ENCODE measurements at regions not wholly inside any gene's neighbourhood (a gene's known extent, or its start where the extent isn't known, plus 50 kb on each side); places are given as distances from the start of the nearest gene placed in this dataset.
"Not testable (repeated sequence)": the region's sequence is repeated elsewhere in the genome, so short reads cannot be mapped to it uniquely, and the experiment has no call there.

DNA sequence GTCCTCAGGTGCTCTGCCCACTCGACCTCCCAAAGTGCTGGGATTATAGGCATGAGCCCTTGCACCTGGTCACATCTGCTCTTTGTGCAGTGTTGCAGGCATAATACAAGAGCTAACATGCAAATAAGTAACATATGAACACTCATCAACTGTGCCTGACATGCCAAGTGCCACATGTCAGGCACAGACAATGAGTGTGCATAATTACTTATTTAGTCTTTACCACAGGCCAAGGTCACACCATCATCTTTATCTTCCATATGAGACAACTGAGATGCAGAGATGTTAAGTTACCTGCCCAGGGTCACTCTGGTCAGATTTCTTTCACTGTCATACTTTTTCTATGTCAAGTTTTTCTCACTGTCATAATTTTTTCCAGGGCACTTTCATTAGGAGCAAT lies 126.1 kb downstream of the PPIAL4G start:
- no peak for DNase-seq (ENCODE audit: low spot score)

GRCh38 chr1:148355976-148356375 lies 127.1 kb downstream of the PPIAL4G start:
- DNase-seq (ENCODE audit: low spot score), result no peak

DNA sequence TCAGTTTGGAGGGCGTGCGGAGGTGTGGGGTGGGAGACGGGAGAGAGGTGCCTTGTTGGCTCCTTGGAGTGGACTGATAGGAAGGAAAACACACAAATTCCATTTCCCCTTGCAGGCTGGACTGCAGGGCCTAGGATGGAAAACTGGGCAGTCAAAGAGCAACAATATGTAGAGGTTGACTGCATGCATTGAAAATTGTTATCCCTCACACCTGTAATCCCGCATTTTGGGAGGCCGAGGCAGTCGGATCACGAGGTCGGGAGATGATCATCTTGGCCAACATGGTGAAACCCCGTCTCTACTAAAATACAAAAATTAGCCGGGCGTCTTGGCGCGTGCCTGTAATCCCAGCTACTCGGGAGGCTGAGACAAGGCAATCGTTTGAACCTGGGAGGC lies 128.2 kb downstream of the PPIAL4G start:
- DNase-seq (ENCODE audit: low spot score), result no peak

- DNase-seq (ENCODE audit: low spot score), result no peak
Measured at GRCh38 chr1:148354284-148354912, 128.7 kb downstream of the PPIAL4G start.

DNA sequence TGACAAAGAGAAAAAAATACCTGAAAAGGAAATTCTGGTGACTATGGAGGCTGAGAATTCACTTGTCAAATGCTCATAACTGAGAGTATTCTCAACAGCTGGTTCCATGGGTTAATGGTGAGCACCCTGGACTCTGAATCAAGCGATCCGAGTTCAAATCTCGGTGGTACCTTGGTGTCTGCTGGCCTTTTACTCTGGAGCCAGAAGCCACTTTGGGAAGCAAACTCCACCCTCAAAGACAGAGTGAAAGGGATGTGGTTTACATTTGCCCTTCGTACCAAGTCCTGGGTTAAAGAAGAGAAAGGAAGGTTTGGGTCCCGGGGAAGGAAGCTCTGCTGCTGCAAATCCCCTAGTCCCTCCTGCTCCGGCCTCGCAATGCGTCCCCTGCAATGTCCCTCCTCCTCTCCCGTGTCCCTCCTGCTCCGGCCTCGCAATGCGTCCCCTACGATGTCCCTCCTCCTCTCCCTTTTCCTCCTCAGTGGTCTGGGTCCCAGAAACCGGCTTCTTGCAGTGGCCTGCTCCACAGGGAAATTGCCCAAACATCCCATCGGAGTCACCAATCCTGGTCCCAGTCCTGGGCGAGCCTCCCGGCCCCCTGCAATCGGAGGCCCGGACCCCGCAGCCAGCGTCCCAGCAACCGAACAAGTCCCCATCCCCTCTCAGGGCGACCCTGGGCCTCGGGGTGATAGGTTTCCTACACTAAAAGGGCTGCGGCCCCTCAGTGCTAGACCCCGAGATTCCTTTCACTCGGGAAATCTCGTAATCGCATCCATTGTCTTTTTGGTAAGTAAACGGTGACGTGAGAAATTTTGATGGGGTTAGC lies 129.4 kb downstream of the PPIAL4G start:
- DNase-seq (ENCODE audit: low spot score), result no peak

DNA sequence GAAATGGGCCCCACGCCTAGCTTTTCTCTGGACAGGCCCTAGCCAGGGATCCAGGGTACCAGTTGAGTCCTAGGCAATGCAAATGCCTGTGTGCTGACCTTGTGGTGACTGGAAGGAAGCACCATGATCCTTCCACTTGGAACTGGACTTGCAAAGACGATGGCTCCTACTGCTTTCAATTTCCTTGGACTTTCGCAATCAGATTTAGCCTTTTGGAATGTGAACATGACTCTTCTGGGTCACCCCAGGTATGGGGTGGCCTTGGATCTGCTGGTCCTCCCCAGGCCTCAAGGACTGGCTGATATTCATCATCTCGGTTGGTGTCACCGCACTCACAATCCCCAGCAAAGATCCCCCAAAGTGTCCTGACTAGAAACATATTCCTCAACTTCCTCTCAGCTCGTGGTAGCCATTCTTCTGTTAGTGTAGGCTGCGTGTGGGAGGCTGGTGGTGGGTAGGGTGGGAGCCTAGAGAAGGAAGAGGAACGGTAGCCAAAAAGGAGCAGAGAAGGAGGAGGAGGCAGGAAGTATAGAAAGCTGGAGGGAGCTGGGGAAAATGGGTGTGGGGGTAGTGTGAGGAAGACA lies 130.5 kb downstream of the PPIAL4G start:
- DNase-seq (ENCODE audit: low spot score), result no peak

DNA sequence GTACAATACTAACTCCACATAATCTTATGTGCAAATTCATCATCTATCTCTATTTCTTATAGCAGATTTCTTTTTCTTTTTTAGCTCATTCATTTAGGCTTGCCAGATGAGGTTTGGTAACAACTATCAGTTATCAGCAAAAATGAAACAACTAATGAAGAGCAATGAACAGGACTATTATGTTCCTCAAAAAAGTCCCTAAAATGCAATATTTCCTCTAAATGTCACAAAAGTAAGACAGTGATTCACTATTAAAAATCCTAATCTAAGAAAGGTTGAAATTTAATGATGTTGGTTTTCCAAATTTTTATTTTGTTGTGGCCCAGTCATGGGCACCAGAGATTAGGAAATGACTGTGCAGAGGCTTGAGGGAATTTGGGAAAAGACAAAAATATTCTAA lies 135.3 kb downstream of the PPIAL4G start:
- DNase-seq (ENCODE audit: low spot score), result no peak

DNA sequence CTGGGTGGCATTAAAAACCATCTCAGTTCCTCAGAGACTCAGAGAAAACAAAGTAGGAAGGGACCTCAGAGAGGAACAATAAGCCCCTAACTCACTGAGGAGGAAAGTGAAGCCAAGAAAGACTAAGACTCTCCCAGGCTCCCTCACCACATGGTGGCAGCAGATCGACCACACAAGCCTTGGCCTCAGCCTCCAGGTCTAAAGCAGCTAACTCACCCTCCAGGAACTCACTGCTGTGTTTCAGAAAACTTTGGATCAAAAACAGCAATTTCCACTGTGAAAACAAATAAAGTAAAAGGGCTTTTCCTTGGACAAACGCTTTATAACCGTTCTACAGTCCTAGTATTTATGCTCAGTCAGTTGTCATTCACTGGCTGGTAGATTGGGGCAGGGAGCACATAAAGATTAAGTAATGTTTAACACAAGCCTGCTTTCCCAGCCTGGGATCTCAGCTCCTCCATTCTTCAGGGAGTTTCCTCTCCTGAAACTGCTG lies 137.4 kb downstream of the PPIAL4G start:
- not testable (repeated sequence) for DNase-seq (ENCODE audit: low spot score)

DNA sequence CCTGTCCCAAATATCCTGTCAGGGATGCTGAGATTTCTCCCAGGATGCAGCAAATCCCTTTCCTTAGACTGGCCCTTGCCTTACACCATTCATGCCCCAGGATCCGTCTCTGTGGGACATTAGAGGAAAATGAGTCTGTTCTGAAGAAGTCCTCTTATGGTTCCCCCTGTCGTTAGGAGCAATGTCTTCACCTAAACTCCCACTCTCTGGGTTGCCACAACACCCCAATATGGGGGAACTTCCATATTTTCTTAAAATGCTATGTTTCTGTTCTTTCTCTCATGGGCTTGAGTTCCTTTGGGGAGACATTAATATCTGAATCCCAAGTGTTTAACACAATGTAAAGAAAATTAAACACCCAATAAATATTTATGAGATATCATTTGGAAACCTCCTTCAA lies 138.5 kb downstream of the PPIAL4G start:
- not testable (repeated sequence) for DNase-seq (ENCODE audit: low spot score)

DNA sequence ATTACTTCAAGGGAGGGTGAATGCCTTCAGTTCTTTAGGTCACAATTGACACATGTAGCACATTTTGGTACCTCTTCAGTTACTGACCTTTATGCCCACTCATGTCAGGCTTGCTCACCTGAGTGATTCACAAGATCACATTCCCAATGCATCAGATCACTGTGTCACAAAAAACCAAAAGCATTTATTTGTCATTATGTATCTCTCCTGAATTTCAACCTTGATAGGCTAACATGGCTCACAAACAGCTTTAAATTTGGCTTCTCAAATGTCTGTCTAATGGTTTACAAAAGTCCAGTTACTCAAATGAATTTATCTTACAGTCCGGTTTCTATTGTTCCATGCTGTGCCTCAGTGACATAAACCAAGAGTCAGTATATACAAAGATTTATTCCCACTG lies 141.4 kb downstream of the PPIAL4G start:
- not testable (repeated sequence) for DNase-seq (ENCODE audit: low spot score)

DNA sequence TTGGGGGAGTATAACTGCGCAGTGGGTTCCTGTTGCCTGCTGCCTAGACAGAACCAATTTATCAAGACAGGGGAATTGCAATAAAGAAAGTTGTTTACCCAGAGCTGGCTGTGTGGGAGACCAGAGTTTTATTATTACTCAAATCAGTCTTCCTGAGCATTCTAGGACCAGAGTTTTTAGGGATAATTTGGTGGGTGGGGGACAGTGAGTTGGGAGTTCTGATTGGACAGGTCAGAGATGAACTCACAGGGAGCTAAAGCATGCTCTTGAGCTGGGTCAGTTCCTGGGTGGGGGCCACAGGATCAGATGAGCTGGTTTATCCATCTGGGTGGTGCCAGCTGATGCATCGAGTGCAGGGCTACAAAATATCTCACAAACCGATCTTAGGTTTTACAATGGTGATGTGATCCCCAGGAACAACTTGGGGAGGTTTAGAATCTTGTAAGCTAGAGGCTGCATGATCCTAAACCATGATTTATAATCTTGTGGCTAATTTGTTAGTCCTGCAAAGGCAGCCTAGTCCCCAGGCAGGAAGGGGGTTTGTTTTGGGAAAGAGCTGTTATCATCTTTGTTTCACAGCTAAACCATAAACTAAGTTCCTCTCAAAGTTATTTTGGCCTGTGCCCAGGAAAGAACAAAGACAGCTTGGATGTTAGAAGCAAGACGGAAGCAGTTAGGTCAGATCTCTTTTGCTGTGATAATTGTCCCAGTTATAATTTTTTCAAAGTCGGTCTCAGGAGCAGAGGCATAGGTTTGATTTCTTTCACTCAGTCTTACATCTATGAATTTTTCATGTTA lies 146.8 kb downstream of the PPIAL4G start:
- not testable (repeated sequence) for DNase-seq (ENCODE audit: low spot score)

DNA sequence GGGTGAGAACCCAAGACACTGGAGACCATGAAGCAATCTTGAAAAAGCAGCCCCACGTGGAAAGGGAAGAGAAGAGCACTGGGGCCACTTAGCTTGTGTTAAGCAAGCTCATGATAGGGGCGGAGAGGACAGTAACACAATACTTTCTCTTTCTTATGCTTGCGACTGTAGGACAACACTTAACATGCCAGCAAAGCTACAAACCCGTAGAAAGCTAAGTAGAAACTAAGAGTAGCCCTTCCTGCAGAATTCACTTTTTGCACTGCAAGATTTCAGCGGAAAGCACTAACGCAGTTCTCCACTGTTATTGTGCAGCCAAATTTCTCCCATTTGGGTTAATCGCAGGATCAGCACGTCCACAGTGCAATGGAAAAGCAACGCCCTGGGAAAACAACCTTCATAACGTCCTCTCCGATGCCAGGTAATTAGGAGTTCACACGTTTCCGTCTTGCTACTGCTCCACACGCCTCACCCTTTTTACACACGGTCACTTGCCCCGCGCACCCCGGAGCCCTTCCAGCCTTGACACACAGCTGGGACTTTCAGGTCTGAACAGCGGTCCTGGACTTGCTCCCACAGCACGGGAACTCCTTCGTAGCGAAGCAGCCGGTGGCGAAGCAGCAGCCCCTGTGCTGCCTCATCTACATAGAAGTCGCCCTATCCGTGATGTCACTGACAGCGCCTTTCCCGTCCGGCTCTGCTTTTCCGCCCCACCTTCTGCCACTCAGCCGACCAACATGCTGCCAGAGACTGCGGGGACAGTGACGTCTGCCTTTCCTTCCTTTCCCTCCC lies 148.6 kb downstream of the PPIAL4G start:
- DNase-seq (ENCODE audit: low spot score), result peak; percentile 53

- DNase-seq (ENCODE audit: low spot score), result no peak
Measured at GRCh38 chr1:148333875-148334338, 149.2 kb downstream of the PPIAL4G start.

GRCh38 chr1:148328884-148329283 lies 154.2 kb downstream of the PPIAL4G start:
- no peak for DNase-seq (ENCODE audit: low spot score)

- DNase-seq (ENCODE audit: low spot score), result not testable (repeated sequence)
Measured at GRCh38 chr1:148325031-148325430, 158.1 kb downstream of the PPIAL4G start.

- DNase-seq (ENCODE audit: low spot score), result not testable (repeated sequence)
Measured at GRCh38 chr1:148324465-148324864, 158.6 kb downstream of the PPIAL4G start.

- not testable (repeated sequence) for DNase-seq (ENCODE audit: low spot score)
Measured at GRCh38 chr1:148320079-148320478, 163.0 kb downstream of the PPIAL4G start.

- DNase-seq (ENCODE audit: low spot score), result no peak
Measured at GRCh38 chr1:148318904-148319242, 164.2 kb downstream of the PPIAL4G start.

DNA sequence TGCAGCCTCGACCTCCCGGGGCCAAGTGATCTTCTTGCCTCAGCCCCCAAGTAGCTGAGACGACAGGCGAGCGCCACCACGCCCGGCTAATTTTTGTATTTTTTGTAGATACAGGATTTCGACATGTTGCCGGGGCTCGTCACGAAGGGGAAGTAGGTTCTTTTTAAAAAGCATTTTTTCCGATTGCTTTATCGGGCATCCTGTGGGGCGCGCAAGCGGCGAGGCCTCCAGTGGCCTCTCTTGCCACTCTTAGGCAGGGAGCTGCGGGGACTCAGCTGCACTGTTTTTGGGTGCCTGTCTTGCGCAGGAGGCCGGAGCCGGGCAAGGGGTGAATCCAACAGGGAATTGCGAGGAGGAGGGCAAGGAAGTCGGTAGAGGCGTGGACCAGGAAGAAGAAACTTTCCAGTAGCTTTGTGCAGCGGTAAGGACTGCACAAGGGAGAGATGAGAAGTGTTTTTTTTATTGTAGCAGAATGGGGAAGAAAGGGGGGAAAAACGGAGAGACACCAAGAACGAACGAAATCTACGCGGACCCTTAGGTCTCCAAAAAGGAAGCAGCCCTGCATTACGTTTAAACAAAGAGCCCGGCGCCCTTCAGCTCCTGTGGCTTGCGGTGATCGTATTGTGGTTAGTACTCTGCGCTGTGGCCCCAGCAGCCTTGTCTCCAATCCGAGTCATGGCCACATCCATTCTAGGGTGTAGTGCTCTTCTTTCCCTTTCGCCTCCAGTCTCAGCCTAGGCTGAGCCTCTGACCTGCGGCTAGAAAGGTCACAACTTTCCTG lies 164.8 kb downstream of the PPIAL4G start:
- DNase-seq (ENCODE audit: low spot score), result no peak

- no peak for DNase-seq (ENCODE audit: low spot score)
Measured at GRCh38 chr1:148317288-148317985, 165.4 kb upstream of the NBPF11 start.
